ENCODE measurements at regions not wholly inside any gene's neighbourhood (a gene's known extent, or its start where the extent isn't known, plus 50 kb on each side); places are given as distances from the start of the nearest gene placed in this dataset.

GRCh38 chr14:71317385-71318096 is 410.3 kb downstream of the PCNX1 start:
- H3K4me1 Mint-ChIP-seq = peaks cover 11% of the 10 kb centered on the region
- H3K27ac Mint-ChIP-seq = no peak overlapping the region
- ATAC-seq = no peak
- no peak for DNase-seq
- H3K9me3 Mint-ChIP-seq = peaks cover 12 to 14% of the 10 kb centered on the region in 2 donors
- peaks cover 8% of the 10 kb centered on the region for H3K27me3 Mint-ChIP-seq
- no peak overlapping the region for H3K4me3 Mint-ChIP-seq

- no peak for ATAC-seq
- peaks cover 17% of the 10 kb centered on the region for H3K4me1 Mint-ChIP-seq
- H3K27me3 Mint-ChIP-seq = peaks cover 8% of the 10 kb centered on the region
- H3K4me3 Mint-ChIP-seq = no peak overlapping the region
- peaks cover 9 to 12% of the 10 kb centered on the region in 2 donors for H3K9me3 Mint-ChIP-seq
- DNase-seq = no peak
- no peak overlapping the region for H3K27ac Mint-ChIP-seq
Observed at GRCh38 chr14:71318097-71318459, 410.8 kb downstream of the PCNX1 start.

GRCh38 chr14:71319666-71320065 is 412.4 kb downstream of the PCNX1 start:
- Mint-ChIP-seq H3K4me1 (peaks cover 32% of the 10 kb centered on the region), H3K9me3 (peaks cover 0 to 5% of the 10 kb centered on the region in 2 donors), H3K4me3 (peak overlapping the region; percentile 89 to 96), H3K27me3 (no peaks in the 10 kb centered on the region), H3K27ac (peak overlapping the region; percentile 86 to 92)
- ATAC-seq (no peak), DNase-seq (no peak)

DNA sequence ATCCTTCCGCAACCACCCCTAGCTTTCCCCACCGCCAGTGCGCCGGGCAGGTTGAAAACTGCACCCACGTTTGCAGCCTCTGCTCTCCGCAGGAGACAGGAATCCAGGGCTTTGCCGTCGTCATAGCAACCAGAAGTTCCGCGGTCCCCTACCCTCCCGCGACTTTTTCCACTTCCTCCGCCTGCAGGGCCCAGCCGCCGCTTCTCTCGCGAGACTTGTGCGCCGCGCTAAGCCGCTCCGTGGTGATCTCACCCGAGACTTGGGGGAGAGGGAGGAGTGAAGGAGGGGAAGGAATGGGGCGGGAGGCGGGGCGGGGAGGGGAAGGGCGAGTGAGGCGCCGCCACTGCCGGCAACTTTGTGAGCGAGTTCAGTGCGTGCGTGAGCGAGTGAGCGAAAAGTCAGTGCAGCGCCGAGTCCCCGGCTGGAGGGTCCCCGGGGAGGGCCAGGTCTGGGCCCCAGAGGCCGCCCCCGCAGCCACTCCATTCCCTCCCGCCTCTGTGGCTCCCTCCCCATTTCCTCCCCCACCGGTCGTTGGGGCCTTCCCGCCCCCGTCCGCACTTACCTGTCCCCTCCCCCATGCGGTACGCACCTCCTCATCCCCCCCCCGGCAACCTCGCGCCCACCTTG is 413.0 kb downstream of the PCNX1 start, which contains the start of gene SIPA1L1:
Gene SIPA1L1 (plus strand): TSS at position 370 of the 627 bp plus-strand sequence.
- Mint-ChIP-seq H3K27me3 (no peaks in the 10 kb centered on the region), H3K4me3 (peak within 1 kb of the TSS; percentile 89 to 96), H3K27ac (peak within 1 kb of the TSS; percentile 92 to 93), H3K9me3 (peaks cover 0 to 2% of the 10 kb centered on the region in 2 donors), H3K4me1 (peaks cover 38% of the 10 kb centered on the region)
- DNase-seq (peak; percentile 97 to 99), ATAC-seq (peak; percentile 85)

DNA sequence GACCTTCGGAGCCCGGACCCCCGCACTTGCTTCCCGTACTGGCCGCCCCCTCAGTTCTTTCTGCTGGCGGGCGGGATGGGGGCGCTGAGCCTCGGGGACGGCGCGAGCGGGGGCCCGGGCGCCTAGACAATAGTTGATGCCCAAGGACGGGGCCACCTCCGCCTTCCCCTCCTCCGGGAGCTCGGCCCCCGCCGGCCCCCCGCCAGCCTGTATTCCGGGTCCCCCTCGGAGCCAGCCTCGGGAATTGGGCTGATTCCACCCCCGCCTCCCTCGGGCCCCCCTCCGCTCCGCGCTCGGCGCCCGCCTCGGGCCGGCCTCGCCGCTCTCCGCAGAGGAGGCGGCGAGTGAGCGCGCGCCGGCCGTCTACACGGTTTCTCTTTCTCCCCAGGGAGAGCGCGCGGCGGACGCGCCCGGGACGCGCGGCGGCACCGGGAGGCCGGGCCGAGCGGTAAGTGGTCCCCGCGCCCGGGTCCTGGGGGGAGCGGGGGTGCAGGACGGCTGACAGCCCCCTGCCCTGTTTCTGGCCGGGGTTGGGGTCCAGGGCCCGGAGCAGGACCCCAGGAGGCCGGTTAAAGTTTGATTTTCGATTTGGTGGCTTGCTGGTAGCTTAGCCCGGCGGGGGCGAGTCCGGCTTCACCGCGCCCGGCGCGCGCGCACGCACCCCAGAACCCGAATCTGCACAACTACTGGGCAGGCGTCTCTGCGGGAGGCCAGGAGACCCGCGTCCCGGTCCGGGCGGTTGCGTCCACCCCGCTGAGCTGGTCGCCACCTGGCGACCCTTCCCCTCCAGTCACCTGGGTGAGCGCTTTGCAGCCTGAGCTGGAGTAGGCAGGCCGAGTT is 413.7 kb downstream of the PCNX1 start:
- Mint-ChIP-seq H3K27me3 (no peaks in the 10 kb centered on the region), H3K27ac (peak overlapping the region; percentile 77 to 93), H3K4me3 (peak overlapping the region; percentile 89 to 96), H3K4me1 (peaks cover 45% of the 10 kb centered on the region), H3K9me3 (no peaks in the 10 kb centered on the region)
- DNase-seq = peak; percentile 72 to 81
- peak; percentile 66 for ATAC-seq

DNA sequence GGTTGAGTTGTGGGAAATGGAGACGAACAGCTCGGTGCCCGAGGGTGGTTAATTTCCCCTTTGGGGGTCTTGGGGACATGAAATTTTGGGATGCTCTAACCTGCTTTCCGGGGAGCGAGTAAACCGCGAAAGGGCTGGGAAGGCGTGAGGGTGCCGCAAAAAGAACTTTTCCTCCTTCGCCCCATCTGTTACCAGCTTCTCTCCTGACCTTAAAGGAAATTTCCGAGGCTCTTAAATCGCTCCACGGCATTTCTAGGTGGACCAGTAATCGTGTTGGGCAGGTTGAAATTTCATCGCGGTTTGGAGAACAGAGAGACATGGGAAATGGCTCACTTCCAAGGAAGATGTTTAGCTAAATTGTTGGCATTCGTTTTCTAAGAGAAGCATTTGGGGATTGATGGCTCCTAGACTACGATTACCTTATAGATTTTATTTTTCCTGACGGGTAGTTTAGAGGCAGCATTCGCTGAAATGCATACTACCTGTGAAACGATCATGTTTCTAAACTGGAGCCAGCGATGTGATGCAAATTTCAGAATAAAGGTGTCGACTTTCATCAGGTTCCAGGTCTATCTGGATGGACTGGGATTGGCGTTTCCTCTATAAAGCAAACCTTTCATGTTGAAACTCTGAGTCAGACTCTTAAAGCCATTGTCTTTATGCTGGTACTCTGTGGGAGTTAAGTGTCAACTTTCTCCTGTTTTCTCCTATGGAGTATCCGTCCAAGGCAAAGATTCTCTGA is 414.5 kb downstream of the PCNX1 start:
- DNase-seq (peak; percentile 3 to 12), ATAC-seq (no peak)
- Mint-ChIP-seq H3K27me3 (no peaks in the 10 kb centered on the region), H3K27ac (peak overlapping the region; percentile 77 to 93), H3K4me3 (peak overlapping the region; percentile 89 to 96), H3K9me3 (no peaks in the 10 kb centered on the region), H3K4me1 (peaks cover 50% of the 10 kb centered on the region)

DNA sequence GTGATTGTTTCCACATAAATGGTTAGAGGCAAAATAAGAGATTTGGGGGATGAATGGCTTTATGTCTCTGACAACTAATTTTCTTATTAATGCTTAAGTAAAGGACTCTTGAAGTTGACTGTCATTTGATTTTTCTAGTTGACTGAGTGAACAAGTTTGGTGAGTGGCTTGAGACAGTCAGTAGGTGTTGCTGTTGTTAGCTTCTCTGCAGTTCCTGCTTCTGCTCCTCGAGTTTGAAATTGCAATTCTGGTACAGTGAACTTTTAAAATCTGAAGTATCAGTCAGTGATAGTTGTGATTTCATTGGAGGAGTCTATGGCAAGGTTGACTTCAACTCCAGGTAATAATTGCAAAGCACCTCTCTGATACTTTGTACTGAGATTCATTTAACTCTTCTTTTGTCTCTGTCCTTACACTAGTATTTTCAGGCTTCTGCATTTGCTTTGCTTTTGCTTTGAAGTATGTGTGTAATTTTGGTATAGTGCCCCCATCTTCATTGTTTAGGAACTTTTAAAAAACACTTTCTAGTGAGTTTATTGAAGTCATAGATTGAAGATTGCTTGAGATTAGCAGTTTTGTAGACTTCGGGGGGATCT is 415.5 kb downstream of the PCNX1 start:
- H3K4me1 Mint-ChIP-seq = peaks cover 60% of the 10 kb centered on the region
- no peaks in the 10 kb centered on the region for H3K27me3 Mint-ChIP-seq
- ATAC-seq = no peak
- H3K4me3 Mint-ChIP-seq = peak overlapping the region; percentile 89 to 96
- peak overlapping the region in 1 of 2 donors; percentile 30 for H3K27ac Mint-ChIP-seq
- H3K9me3 Mint-ChIP-seq = no peaks in the 10 kb centered on the region
- peak; percentile 6 to 14 for DNase-seq

DNA sequence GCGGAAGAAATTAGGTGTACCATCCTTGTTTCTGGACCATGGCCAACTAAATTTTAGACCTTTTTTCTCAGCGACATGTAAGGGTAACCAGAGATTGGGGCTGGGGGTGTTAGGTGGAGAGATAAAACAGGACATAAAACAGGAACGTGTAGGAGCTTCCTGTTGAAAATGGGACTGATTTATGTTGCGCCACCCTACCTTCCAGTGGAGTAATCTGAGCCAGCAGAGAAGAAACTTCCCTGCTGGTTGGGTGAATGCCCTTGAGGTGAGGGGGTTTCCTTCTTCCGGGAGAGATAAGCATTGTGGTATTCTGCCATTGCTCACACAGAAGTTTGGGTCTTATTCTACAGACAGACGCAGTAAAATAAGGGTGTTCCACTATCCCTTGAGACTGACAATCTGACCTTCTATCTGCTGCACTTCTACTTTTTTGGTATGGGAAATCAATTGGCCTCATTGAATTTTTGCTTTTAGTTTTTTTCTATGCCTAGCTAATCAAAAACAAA is 417.6 kb downstream of the PCNX1 start:
- H3K4me3 Mint-ChIP-seq = peak overlapping the region; percentile 51 to 63
- ATAC-seq = peak; percentile 29
- H3K9me3 Mint-ChIP-seq = no peaks in the 10 kb centered on the region
- peak overlapping the region in 1 of 2 donors; percentile 59 for H3K27ac Mint-ChIP-seq
- DNase-seq = peak; percentile 43 to 64
- no peaks in the 10 kb centered on the region for H3K27me3 Mint-ChIP-seq
- peaks cover 73% of the 10 kb centered on the region for H3K4me1 Mint-ChIP-seq

GRCh38 chr14:71327691-71328090 is 420.4 kb downstream of the PCNX1 start:
- H3K9me3 Mint-ChIP-seq = no peaks in the 10 kb centered on the region
- no peak overlapping the region for H3K27ac Mint-ChIP-seq
- DNase-seq (no peak), ATAC-seq (no peak)
- H3K27me3 Mint-ChIP-seq = no peaks in the 10 kb centered on the region
- H3K4me3 Mint-ChIP-seq = peak overlapping the region; percentile 9 to 38
- H3K4me1 Mint-ChIP-seq = peaks cover 94% of the 10 kb centered on the region

- Mint-ChIP-seq H3K27me3 (no peaks in the 10 kb centered on the region), H3K4me1 (peaks cover 94% of the 10 kb centered on the region), H3K9me3 (no peaks in the 10 kb centered on the region), H3K4me3 (peak overlapping the region; percentile 9 to 38), H3K27ac (no peak overlapping the region)
- peak; percentile 29 for ATAC-seq
- DNase-seq = peak in 1 of 2 donors; percentile 18
Observed at GRCh38 chr14:71328183-71328582, 420.9 kb downstream of the PCNX1 start.

GRCh38 chr14:71328954-71329353 is 421.7 kb downstream of the PCNX1 start:
- Mint-ChIP-seq H3K4me1 (peaks cover 94% of the 10 kb centered on the region), H3K27ac (no peak overlapping the region), H3K27me3 (no peaks in the 10 kb centered on the region), H3K9me3 (peaks cover 0 to 5% of the 10 kb centered on the region in 2 donors), H3K4me3 (peak overlapping the region in 1 of 2 donors; percentile 9)
- DNase-seq (no peak), ATAC-seq (no peak)

- H3K4me3 Mint-ChIP-seq = peak overlapping the region in 1 of 2 donors; percentile 37
- peaks cover 0 to 7% of the 10 kb centered on the region in 2 donors for H3K9me3 Mint-ChIP-seq
- ATAC-seq (peak; percentile 55), DNase-seq (no peak)
- peak overlapping the region in 1 of 2 donors; percentile 64 for H3K27ac Mint-ChIP-seq
- H3K27me3 Mint-ChIP-seq = no peaks in the 10 kb centered on the region
- H3K4me1 Mint-ChIP-seq = peaks cover 80% of the 10 kb centered on the region
Observed at GRCh38 chr14:71331403-71331802, 424.1 kb downstream of the PCNX1 start.

GRCh38 chr14:71332476-71332875 is 425.2 kb downstream of the PCNX1 start:
- Mint-ChIP-seq H3K4me3 (peak overlapping the region in 1 of 2 donors; percentile 24), H3K4me1 (peaks cover 72% of the 10 kb centered on the region), H3K9me3 (peaks cover 7 to 9% of the 10 kb centered on the region in 2 donors), H3K27ac (peak overlapping the region in 1 of 2 donors; percentile 57), H3K27me3 (no peaks in the 10 kb centered on the region)
- DNase-seq = no peak
- ATAC-seq = peak; percentile 52

- Mint-ChIP-seq H3K27ac (no peak overlapping the region), H3K4me3 (peak overlapping the region in 1 of 2 donors; percentile 11)
- ATAC-seq = peak; percentile 94
Observed at GRCh38 chr14:71333705-71334104, 426.4 kb downstream of the PCNX1 start.

More at GRCh38 chr14:71333705-71334104, 426.4 kb downstream of the PCNX1 start:
- DNase-seq = peak in 1 of 2 donors; percentile 32
- Mint-ChIP-seq H3K9me3 (peaks cover 7 to 17% of the 10 kb centered on the region in 2 donors), H3K27me3 (no peaks in the 10 kb centered on the region), H3K4me1 (peaks cover 60% of the 10 kb centered on the region)
